Body of pancreas (tissue), 4 donors: ENCODE measurements at regions not wholly inside any gene's neighbourhood (a gene's known extent, or its start where the extent isn't known, plus 50 kb on each side); places are given as distances from the start of the nearest gene placed in this dataset.

Source experiments
- ATAC-seq: fragments of 150-250 bp; one replicate; pipeline ENCODE4 v1.9.1; 2016
- DNase-seq, 4 donors: peaks; one replicate each; pipeline ENCODE4 v3.0.0-alpha.2; 2019
- H3K27ac ChIP-seq, 4 donors: fragments of 200-600 bp; sonication (generic); 1 replicate in 3 of 4; 2 replicates in 1 of 4; pipeline versions ENCODE4 v1.5.1 to v1.6.1; 2016 to 2019; ENCODE audit warnings: mild to moderate bottlenecking in 1 of 4, mixed read lengths in 1 of 4, moderate library complexity in 1 of 4
- H3K27me3 ChIP-seq, 2 donors: fragments of 200-600 bp; sonication (generic); one replicate each; pipeline ENCODE4 v1.6.0; 2016; ENCODE audit warnings: mild to moderate bottlenecking in 1 of 2
- H3K36me3 ChIP-seq, 2 donors: fragments of 200-600 bp; sonication (generic); replicated peaks in 1 of 2; 2 replicates each; pipeline ENCODE4 v1.5.1; 2016; ENCODE audit warnings: low read depth in 2 of 2; ENCODE audit not compliant: insufficient read depth in 1 of 2
- H3K4me1 ChIP-seq: fragments of 200-600 bp; sonication (generic); one replicate; pipeline ENCODE4 v1.6.0; 2016
- H3K4me3 ChIP-seq, 2 donors: fragments of 200-600 bp; sonication (generic); 1 replicate in 1 of 2; 2 replicates in 1 of 2; pipeline ENCODE4 v1.5.1; 2016 to 2019
- H3K9me3 ChIP-seq, 3 donors: fragments of 200-600 bp; sonication (generic); 1 replicate in 2 of 3; 2 replicates in 1 of 3; pipeline ENCODE4 v1.5.1; 2016
- POLR2A ChIP-seq, 3 donors: fragments of 450-650 bp; IDR thresholded peaks; one replicate each; pipeline ENCODE4 v1.6.1; 2016; ENCODE audit warnings: antibody characterized with exemption in 3 of 3, mild to moderate bottlenecking in 2 of 3
- WGBS, 2 donors: methylation state at CpG; one replicate each; pipeline ENCODE4 v1.1.5; 2017; 5-methylcytosine and 5-hydroxymethylcytosine counted together
- intact Hi-C: fragments of 100-400 bp; cut with DNase I; formaldehyde crosslinking; loops from one replicate; pipeline ENCODE4 v1.15.1; 2023
- TF ChIP-seq, protein P1 (sequence below), 7 experiments: fragments of 450-650 bp in 4 of 7; fragments of 200-600 bp in 3 of 7; sonication (generic) in 3 of 7; IDR thresholded peaks; one replicate each; pipeline ENCODE4 v1.5.1; 2016 to 2019; ENCODE audit warnings: antibody characterized with exemption in 7 of 7

DNA sequence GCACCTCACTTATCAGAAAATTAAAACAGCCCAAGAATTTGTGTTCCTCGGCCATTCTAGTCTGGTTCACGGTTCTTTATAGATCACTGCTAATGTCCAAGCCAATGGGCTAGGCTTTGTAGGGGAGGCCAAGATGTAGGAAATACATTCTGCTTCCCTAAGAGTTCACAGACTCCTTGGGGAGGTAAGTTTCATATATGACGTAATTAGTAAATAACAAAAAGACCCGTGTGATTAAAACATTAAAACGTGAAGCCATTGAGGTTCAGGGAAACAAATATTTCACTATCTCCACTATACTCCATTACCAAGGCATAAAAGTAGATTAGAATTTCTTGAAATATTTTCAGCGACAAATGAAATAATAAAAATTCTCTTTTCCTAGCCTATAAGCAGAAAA is 272.5 kb upstream of the KLHL29 start:
- H3K4me3 ChIP-seq, result no peak overlapping the region
- 83 to 89% methylated on average over 6 of the region's 6 CpGs for WGBS, 2 donors
- DNase-seq (no peak), ATAC-seq (no peak)
- no peak overlapping the region for H3K27ac ChIP-seq
- H3K9me3 ChIP-seq, result no peaks in the 10 kb centered on the region
- no peaks in the 10 kb centered on the region for H3K27me3 ChIP-seq
- intact Hi-C loops, result no loop called here
- TF ChIP-seq, protein P1, sequence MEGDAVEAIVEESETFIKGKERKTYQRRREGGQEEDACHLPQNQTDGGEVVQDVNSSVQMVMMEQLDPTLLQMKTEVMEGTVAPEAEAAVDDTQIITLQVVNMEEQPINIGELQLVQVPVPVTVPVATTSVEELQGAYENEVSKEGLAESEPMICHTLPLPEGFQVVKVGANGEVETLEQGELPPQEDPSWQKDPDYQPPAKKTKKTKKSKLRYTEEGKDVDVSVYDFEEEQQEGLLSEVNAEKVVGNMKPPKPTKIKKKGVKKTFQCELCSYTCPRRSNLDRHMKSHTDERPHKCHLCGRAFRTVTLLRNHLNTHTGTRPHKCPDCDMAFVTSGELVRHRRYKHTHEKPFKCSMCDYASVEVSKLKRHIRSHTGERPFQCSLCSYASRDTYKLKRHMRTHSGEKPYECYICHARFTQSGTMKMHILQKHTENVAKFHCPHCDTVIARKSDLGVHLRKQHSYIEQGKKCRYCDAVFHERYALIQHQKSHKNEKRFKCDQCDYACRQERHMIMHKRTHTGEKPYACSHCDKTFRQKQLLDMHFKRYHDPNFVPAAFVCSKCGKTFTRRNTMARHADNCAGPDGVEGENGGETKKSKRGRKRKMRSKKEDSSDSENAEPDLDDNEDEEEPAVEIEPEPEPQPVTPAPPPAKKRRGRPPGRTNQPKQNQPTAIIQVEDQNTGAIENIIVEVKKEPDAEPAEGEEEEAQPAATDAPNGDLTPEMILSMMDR (IDR thresholded peaks at IDR 0.05), result no peak
- no peak for TF ChIP-seq POLR2A (IDR thresholded peaks at IDR 0.05)
- H3K36me3 ChIP-seq, result no peaks in the 10 kb centered on the region
- no peaks in the 10 kb centered on the region for H3K4me1 ChIP-seq

DNA sequence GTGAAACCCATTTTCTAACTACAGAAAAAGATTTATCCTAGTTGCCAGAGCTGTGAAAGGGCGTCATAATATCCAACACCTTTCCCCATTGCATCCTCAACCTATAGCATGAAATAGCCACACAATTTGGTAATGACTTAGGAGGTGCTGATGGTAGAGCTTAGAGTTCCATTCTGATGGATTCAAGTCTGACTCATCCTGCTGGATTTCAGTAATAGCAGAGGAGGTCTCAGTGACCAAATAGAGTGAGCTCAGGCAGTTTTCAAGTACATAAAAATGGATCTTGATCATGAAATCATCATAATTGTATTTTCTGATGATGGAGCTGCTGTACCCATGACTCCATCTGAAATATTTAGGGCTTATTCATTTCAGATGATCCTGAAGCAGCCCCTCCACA is 270.7 kb upstream of the KLHL29 start:
- Histone ChIP-seq H3K27me3 (no peaks in the 10 kb centered on the region), H3K4me3 (no peak overlapping the region), H3K4me1 (no peaks in the 10 kb centered on the region), H3K36me3 (no peaks in the 10 kb centered on the region), H3K27ac (no peak overlapping the region), H3K9me3 (no peaks in the 10 kb centered on the region)
- intact Hi-C loops, result no loop called here
- TF ChIP-seq, protein P1 (IDR thresholded peaks at IDR 0.05), result no peak
- TF ChIP-seq POLR2A (IDR thresholded peaks at IDR 0.05), result no peak
- WGBS, 2 donors, result 42 to 46% methylated on average over 1 of the region's 1 CpG
- ATAC-seq (no peak), DNase-seq (no peak)

DNA sequence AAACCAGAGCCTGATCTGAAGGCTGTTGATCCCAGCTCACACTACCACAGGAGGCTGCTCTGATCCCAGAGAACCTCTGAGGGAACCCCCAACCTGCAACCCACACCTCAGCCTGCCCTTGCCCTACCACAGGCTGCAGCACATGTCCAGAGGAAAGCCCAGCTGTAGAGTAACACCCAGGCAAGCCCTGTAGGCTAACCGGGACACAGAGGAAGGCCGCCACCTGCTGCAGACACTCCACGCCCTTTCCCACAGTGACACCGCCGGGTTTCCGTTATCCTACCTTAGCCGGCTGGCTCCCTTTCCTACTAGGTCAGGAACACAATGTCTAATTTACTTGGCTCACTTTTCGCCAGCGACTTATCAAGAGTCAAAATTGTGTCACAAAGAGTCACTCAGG is 266.7 kb upstream of the KLHL29 start:
- Histone ChIP-seq H3K27ac (no peak overlapping the region), H3K9me3 (no peaks in the 10 kb centered on the region), H3K36me3 (no peaks in the 10 kb centered on the region), H3K27me3 (no peaks in the 10 kb centered on the region), H3K4me1 (peaks cover 15% of the 10 kb centered on the region), H3K4me3 (no peak overlapping the region)
- DNase-seq (no peak), ATAC-seq (no peak)
- no peak for TF ChIP-seq POLR2A (IDR thresholded peaks at IDR 0.05)
- TF ChIP-seq, protein P1 (IDR thresholded peaks at IDR 0.05), result no peak
- WGBS, 2 donors, result 80 to 87% methylated on average over 9 of the region's 9 CpGs
- intact Hi-C loops, result no loop called here

DNA sequence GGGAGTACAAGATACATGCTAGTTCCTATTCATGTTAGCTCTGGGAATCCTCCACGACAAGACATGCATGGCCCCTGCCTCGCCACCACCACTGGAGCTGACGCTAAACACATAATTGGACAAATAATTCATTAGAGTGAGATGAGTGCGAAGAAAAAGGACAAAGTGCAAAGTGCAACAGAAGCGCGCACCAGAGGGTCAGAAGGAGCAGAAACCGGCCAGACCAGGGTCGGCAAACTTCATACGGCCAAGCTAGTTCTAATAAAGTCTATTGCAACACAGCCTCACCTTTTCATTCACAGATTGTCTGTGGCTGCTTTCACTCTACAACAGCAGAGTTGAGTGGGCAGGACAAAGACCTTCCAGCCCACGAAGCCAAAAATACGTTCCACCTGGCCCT is 266.1 kb upstream of the KLHL29 start:
- no peak for TF ChIP-seq POLR2A (IDR thresholded peaks at IDR 0.05)
- TF ChIP-seq, protein P1 (IDR thresholded peaks at IDR 0.05), result no peak
- intact Hi-C loops, result no loop called here
- no peak for ATAC-seq
- Histone ChIP-seq H3K4me3 (no peak overlapping the region), H3K27ac (no peak overlapping the region), H3K9me3 (no peaks in the 10 kb centered on the region), H3K27me3 (no peaks in the 10 kb centered on the region), H3K4me1 (peaks cover 17% of the 10 kb centered on the region), H3K36me3 (no peaks in the 10 kb centered on the region)
- DNase-seq, result no peak
- 88 to 89% methylated on average over 11 of the region's 11 CpGs for WGBS, 2 donors

DNA sequence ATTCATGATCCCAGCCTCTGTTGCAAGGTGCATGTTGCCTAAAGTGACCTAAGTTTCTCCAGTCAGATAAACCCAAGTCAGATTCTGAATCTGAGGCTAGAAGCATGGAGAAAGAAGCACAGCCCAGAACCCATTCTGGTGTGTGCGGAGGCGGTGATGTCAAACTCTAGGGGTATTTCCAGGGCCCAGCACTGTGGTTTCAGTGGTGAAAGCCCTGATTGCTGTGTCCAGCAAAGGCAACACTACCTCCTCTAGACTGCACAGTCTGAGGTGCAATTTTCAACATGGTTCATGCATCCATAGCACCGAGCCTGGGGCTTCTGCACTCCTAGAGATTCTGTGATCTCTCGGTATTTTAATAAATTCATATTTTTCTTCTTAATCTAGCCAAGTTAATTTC is 264.8 kb upstream of the KLHL29 start:
- Histone ChIP-seq H3K27me3 (no peaks in the 10 kb centered on the region), H3K36me3 (no peaks in the 10 kb centered on the region), H3K9me3 (no peaks in the 10 kb centered on the region), H3K27ac (no peak overlapping the region), H3K4me3 (no peak overlapping the region), H3K4me1 (peaks cover 17% of the 10 kb centered on the region)
- intact Hi-C loops, result no loop called here
- no peak for ATAC-seq
- TF ChIP-seq, protein P1 (IDR thresholded peaks at IDR 0.05), result no peak
- TF ChIP-seq POLR2A (IDR thresholded peaks at IDR 0.05), result no peak
- no peak for DNase-seq
- WGBS, 2 donors, result 94 to 99% methylated on average over 4 of the region's 4 CpGs
